ENCODE measurements at regions not wholly inside any gene's neighbourhood (a gene's known extent, or its start where the extent isn't known, plus 50 kb on each side); places are given as distances from the start of the nearest gene placed in this dataset.

DNA sequence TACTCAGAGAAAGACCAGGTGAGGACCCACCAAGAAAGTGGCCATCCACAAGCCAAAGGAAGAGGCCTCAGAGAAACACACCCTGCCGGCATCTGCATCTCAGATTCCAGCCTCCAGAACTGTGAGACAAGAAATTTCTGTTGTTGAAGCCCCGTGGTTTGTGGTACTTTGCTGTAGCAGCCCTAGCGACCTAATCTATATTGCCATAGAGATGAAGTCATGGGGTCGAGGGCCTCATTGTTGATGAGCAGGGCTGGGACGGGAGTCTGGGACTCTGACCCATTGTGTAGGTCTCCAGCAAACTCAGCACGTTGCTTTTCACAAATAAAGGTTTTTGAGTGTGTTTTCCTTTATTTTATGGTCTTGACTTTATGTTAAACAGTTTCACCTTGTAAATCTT is 174.9 kb downstream of the TNFSF13B start:
- Mint-ChIP-seq H3K4me3 (ENCODE audit: low read depth) (no peak overlapping the region), H3K36me3 (ENCODE audit: insufficient read depth) (no peaks in the 10 kb centered on the region), H3K27ac (no peak overlapping the region), H3K9me3 (ENCODE audit: low read depth) (no peaks in the 10 kb centered on the region), H3K4me1 (ENCODE audit: low read depth) (peaks cover 5% of the 10 kb centered on the region), H3K27me3 (no peaks in the 10 kb centered on the region)
- TF ChIP-seq, protein P1, sequence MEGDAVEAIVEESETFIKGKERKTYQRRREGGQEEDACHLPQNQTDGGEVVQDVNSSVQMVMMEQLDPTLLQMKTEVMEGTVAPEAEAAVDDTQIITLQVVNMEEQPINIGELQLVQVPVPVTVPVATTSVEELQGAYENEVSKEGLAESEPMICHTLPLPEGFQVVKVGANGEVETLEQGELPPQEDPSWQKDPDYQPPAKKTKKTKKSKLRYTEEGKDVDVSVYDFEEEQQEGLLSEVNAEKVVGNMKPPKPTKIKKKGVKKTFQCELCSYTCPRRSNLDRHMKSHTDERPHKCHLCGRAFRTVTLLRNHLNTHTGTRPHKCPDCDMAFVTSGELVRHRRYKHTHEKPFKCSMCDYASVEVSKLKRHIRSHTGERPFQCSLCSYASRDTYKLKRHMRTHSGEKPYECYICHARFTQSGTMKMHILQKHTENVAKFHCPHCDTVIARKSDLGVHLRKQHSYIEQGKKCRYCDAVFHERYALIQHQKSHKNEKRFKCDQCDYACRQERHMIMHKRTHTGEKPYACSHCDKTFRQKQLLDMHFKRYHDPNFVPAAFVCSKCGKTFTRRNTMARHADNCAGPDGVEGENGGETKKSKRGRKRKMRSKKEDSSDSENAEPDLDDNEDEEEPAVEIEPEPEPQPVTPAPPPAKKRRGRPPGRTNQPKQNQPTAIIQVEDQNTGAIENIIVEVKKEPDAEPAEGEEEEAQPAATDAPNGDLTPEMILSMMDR (IDR thresholded peaks at IDR 0.05; ENCODE audit: unreplicated experiment), result no peak
- no peak for DNase-seq (ENCODE audit: low spot score, unreplicated experiment)

GRCh38 chr13:108448891-108449290 is 179.4 kb downstream of the TNFSF13B start:
- Mint-ChIP-seq H3K36me3 (ENCODE audit: insufficient read depth) (no peaks in the 10 kb centered on the region), H3K4me1 (ENCODE audit: low read depth) (peaks cover 5% of the 10 kb centered on the region), H3K9me3 (ENCODE audit: low read depth) (no peaks in the 10 kb centered on the region), H3K27ac (no peak overlapping the region), H3K4me3 (ENCODE audit: low read depth) (no peak overlapping the region), H3K27me3 (no peaks in the 10 kb centered on the region)
- no peak for DNase-seq (ENCODE audit: low spot score, unreplicated experiment)
- TF ChIP-seq, protein P1 (IDR thresholded peaks at IDR 0.05; ENCODE audit: unreplicated experiment), result no peak

DNA sequence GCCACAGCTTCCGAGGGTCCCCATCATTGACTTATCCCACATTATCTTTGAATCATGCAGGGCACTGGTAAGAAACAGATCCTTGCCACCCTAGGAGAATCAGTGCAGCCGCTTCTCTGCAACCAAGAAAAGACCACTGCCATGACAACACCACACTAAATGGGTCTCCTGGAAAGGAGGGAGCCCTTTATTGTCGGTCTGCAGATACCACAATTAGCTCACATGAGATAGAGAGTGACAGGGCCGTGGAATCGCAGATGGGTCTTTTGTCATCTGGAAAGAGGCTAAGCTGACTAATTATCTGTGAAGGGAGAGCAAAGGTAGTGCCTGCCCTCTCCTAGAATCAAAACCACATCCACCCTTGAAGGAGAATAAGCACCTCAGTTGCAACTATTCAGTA is 178.3 kb upstream of the MYO16 start:
- Mint-ChIP-seq H3K4me3 (ENCODE audit: low read depth) (no peak overlapping the region), H3K9me3 (ENCODE audit: low read depth) (no peaks in the 10 kb centered on the region), H3K36me3 (ENCODE audit: insufficient read depth) (no peaks in the 10 kb centered on the region), H3K27ac (no peak overlapping the region), H3K27me3 (no peaks in the 10 kb centered on the region), H3K4me1 (ENCODE audit: low read depth) (no peaks in the 10 kb centered on the region)
- no peak for DNase-seq (ENCODE audit: low spot score, unreplicated experiment)
- TF ChIP-seq, protein P1 (IDR thresholded peaks at IDR 0.05; ENCODE audit: unreplicated experiment), result no peak

DNA sequence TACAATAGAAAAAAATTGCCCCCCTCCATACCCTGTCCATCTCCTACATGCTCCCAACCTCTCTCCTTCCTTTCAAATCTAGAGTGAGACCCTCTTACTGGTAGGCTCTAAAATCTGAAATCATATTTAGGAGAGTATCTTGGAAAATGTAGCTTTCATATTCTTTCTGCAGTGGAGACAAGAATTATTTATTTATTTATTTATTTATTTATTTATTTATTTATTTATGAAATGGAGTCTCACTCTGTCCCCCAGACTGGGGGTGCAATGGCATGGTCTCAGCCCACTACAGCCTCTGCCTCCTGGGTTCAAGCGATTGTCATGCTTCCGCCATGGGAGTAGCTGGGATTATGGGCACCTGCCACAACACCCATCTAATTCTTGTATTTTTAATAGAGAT is 174.1 kb upstream of the MYO16 start:
- Mint-ChIP-seq H3K4me3 (ENCODE audit: low read depth) (no peak overlapping the region), H3K27me3 (no peaks in the 10 kb centered on the region), H3K9me3 (ENCODE audit: low read depth) (peaks cover 10% of the 10 kb centered on the region), H3K27ac (no peak overlapping the region), H3K4me1 (ENCODE audit: low read depth) (no peaks in the 10 kb centered on the region), H3K36me3 (ENCODE audit: insufficient read depth) (no peaks in the 10 kb centered on the region)
- DNase-seq (ENCODE audit: low spot score, unreplicated experiment), result no peak
- TF ChIP-seq, protein P1 (IDR thresholded peaks at IDR 0.05; ENCODE audit: unreplicated experiment), result no peak

GRCh38 chr13:108460043-108460442 is 169.4 kb upstream of the MYO16 start:
- Mint-ChIP-seq H3K4me1 (ENCODE audit: low read depth) (peaks cover 14% of the 10 kb centered on the region), H3K4me3 (ENCODE audit: low read depth) (no peak overlapping the region), H3K9me3 (ENCODE audit: low read depth) (peaks cover 10% of the 10 kb centered on the region), H3K27me3 (no peaks in the 10 kb centered on the region), H3K36me3 (ENCODE audit: insufficient read depth) (no peaks in the 10 kb centered on the region), H3K27ac (no peak overlapping the region)
- TF ChIP-seq, protein P1 (IDR thresholded peaks at IDR 0.05; ENCODE audit: unreplicated experiment), result no peak
- DNase-seq (ENCODE audit: low spot score, unreplicated experiment), result no peak

All from progenitor cell of endocrine pancreas (in vitro differentiated cells).